A549 (cell line): ENCODE measurements at regions not wholly inside any gene's neighbourhood (a gene's known extent, or its start where the extent isn't known, plus 50 kb on each side); places are given as distances from the start of the nearest gene placed in this dataset.

Source experiments
- CEBPB ChIP-seq, 2 experiments: fragments of >200 bp in 1 of 2; sonication (Bioruptor Twin) in 1 of 2; formaldehyde crosslinking in 1 of 2; IDR thresholded peaks; 2 replicates each; pipeline ENCODE4 v1.6.1; 2012 to 2016
- CHD2 ChIP-seq: fragments of 150-350 bp; IDR thresholded peaks from 2 replicates; pipeline ENCODE4 v1.6.1; 2014; ENCODE audit warnings: low read length; ENCODE audit not compliant: partially characterized antibody
- CHD4 ChIP-seq: fragments of 200-600 bp; sonication (generic); IDR thresholded peaks from 2 replicates; pipeline ENCODE4 v1.6.1; 2016; ENCODE audit warnings: antibody characterized with exemption, mild to moderate bottlenecking, borderline replicate concordance
- EP300 ChIP-seq, 2 experiments: fragments of >200 bp; sonication (Bioruptor Twin); formaldehyde crosslinking; IDR thresholded peaks; 2 replicates in 1 of 2; 3 replicates in 1 of 2; pipeline ENCODE4 v1.6.1; 2016 to 2017
- KDM1A ChIP-seq: fragments of 200-600 bp; sonication (generic); IDR thresholded peaks from 2 replicates; pipeline ENCODE4 v1.6.1; 2016; ENCODE audit warnings: low read depth, mild to moderate bottlenecking
- MAZ ChIP-seq: fragments of 150-350 bp; IDR thresholded peaks from 2 replicates; pipeline ENCODE4 v1.6.1; 2014; ENCODE audit warnings: antibody characterized with exemption, low read depth, low read length, borderline replicate concordance
- MYC ChIP-seq: IDR thresholded peaks from 2 replicates; pipeline ENCODE4 v1.6.1; 2012; ENCODE audit warnings: mild to moderate bottlenecking, inconsistent platforms, low read length, improper control_type of control experiment, borderline replicate concordance
- POLR2A ChIP-seq: IDR thresholded peaks from 2 replicates; pipeline ENCODE4 v1.6.1; 2012; ENCODE audit warnings: mild to moderate bottlenecking, low read length
- RFX5 ChIP-seq: fragments of 450-650 bp; IDR thresholded peaks from 2 replicates; pipeline ENCODE4 v1.7.1; 2014; ENCODE audit warnings: antibody characterized with exemption, mild to moderate bottlenecking, moderate library complexity
- ZFP36 ChIP-seq: fragments of 450-650 bp; IDR thresholded peaks from 2 replicates; pipeline ENCODE4 v1.6.1; 2014; ENCODE audit warnings: borderline replicate concordance; ENCODE audit not compliant: partially characterized antibody
- TF ChIP-seq, protein P1 (sequence below): fragments of >200 bp; sonication (Bioruptor Twin); formaldehyde crosslinking; IDR thresholded peaks from 3 replicates; pipeline ENCODE4 v1.5.1; 2016
- TF ChIP-seq, protein P2 (sequence below): fragments of 200-600 bp; sonication (generic); IDR thresholded peaks from 2 replicates; pipeline ENCODE4 v1.6.1; 2016; ENCODE audit warnings: antibody characterized with exemption, mild to moderate bottlenecking, moderate library complexity
- TF ChIP-seq, protein P3 (sequence below): fragments of >200 bp; sonication (Bioruptor Twin); formaldehyde crosslinking; IDR thresholded peaks from 3 replicates; pipeline ENCODE4 v1.6.1; 2016
- TF ChIP-seq, protein P4 (sequence below): fragments of 450-650 bp; IDR thresholded peaks from 2 replicates; pipeline ENCODE4 v1.6.1; 2014; ENCODE audit warnings: antibody characterized with exemption

DNA sequence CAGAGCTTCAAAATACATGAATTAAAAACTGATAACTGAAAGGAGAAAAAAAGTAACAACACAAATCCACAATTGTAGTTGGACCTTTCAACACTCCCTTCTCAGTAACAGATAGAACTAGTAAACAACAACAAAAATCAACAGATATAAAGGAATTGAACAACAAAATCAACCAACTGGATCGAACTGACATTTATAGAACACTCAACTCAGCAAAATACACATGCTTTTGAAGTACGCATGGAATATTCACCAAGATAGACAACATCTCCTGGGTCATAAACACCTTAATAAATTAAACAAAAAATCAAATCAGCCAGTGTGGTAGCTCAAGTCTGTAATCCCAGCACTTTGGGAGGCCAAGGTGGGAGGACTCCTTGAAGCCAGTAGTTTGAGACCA, 63.3 kb downstream of the ILRUN start:
- TF ChIP-seq, protein P1, sequence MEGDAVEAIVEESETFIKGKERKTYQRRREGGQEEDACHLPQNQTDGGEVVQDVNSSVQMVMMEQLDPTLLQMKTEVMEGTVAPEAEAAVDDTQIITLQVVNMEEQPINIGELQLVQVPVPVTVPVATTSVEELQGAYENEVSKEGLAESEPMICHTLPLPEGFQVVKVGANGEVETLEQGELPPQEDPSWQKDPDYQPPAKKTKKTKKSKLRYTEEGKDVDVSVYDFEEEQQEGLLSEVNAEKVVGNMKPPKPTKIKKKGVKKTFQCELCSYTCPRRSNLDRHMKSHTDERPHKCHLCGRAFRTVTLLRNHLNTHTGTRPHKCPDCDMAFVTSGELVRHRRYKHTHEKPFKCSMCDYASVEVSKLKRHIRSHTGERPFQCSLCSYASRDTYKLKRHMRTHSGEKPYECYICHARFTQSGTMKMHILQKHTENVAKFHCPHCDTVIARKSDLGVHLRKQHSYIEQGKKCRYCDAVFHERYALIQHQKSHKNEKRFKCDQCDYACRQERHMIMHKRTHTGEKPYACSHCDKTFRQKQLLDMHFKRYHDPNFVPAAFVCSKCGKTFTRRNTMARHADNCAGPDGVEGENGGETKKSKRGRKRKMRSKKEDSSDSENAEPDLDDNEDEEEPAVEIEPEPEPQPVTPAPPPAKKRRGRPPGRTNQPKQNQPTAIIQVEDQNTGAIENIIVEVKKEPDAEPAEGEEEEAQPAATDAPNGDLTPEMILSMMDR = no peak
- TF ChIP-seq EP300 (IDR thresholded peaks at IDR 0.05) (no peak), MAZ (no peak), POLR2A (no peak), CHD2 (no peak), RFX5 (no peak), KDM1A (no peak), ZFP36 (no peak), CHD4 (no peak), CEBPB (IDR thresholded peaks at IDR 0.05) (no peak), MYC (no peak)
- TF ChIP-seq, protein P2, sequence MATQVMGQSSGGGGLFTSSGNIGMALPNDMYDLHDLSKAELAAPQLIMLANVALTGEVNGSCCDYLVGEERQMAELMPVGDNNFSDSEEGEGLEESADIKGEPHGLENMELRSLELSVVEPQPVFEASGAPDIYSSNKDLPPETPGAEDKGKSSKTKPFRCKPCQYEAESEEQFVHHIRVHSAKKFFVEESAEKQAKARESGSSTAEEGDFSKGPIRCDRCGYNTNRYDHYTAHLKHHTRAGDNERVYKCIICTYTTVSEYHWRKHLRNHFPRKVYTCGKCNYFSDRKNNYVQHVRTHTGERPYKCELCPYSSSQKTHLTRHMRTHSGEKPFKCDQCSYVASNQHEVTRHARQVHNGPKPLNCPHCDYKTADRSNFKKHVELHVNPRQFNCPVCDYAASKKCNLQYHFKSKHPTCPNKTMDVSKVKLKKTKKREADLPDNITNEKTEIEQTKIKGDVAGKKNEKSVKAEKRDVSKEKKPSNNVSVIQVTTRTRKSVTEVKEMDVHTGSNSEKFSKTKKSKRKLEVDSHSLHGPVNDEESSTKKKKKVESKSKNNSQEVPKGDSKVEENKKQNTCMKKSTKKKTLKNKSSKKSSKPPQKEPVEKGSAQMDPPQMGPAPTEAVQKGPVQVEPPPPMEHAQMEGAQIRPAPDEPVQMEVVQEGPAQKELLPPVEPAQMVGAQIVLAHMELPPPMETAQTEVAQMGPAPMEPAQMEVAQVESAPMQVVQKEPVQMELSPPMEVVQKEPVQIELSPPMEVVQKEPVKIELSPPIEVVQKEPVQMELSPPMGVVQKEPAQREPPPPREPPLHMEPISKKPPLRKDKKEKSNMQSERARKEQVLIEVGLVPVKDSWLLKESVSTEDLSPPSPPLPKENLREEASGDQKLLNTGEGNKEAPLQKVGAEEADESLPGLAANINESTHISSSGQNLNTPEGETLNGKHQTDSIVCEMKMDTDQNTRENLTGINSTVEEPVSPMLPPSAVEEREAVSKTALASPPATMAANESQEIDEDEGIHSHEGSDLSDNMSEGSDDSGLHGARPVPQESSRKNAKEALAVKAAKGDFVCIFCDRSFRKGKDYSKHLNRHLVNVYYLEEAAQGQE = no peak
- TF ChIP-seq, protein P3, sequence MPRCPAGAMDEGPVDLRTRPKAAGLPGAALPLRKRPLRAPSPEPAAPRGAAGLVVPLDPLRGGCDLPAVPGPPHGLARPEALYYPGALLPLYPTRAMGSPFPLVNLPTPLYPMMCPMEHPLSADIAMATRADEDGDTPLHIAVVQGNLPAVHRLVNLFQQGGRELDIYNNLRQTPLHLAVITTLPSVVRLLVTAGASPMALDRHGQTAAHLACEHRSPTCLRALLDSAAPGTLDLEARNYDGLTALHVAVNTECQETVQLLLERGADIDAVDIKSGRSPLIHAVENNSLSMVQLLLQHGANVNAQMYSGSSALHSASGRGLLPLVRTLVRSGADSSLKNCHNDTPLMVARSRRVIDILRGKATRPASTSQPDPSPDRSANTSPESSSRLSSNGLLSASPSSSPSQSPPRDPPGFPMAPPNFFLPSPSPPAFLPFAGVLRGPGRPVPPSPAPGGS = no peak
- TF ChIP-seq, protein P4, sequence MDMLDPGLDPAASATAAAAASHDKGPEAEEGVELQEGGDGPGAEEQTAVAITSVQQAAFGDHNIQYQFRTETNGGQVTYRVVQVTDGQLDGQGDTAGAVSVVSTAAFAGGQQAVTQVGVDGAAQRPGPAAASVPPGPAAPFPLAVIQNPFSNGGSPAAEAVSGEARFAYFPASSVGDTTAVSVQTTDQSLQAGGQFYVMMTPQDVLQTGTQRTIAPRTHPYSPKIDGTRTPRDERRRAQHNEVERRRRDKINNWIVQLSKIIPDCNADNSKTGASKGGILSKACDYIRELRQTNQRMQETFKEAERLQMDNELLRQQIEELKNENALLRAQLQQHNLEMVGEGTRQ = no peak
